ENCODE measurements at regions not wholly inside any gene's neighbourhood (a gene's known extent, or its start where the extent isn't known, plus 50 kb on each side); places are given as distances from the start of the nearest gene placed in this dataset.

DNA sequence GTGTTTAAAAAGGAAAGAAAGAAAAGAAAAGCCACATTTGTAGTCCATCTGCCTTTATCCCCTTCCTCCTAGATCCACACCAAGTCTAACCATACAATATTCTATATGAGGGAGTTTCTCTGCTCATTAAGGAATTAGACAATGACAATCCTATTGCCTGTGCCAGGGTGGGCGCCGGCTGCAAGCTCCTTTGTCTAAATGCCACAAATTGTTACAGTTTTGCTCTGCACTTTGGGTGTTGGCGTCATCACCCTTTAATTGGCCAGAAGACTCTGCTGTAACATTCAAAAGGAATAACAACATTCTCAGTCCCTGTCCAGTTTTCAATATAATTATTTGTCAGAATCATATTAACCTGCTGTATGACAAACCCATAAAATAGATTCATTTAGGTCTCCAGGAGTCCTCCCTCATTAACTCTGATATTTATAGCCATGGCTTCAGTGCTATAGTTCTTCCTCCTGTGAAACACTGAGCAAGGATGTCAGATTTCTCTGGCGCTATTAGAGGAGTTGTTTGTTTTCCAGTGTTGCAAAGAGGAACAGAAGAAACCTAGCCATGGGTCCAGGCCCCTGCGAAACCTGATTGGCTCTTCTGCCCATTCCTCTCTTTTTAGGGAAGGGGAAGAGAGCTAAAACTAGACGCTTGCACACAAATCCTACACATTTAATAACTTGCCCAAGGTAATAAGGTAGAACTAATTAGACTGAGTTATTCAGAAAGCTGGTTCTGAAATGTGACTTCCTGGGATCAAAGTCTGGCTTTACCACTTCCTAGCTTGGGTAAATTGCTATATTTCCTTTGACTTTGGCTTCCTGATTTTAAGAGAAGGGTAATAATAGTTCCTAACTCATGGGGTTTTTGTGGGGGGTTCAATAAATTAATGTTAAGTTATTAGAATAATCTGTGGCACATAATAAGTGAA lies 112.4 kb downstream of the CD47 start:
- H3K4me3 Mint-ChIP-seq = peak overlapping the region; percentile 27
- no peak overlapping the region for H3K27ac Mint-ChIP-seq
- no peak for DNase-seq
- no peaks in the 10 kb centered on the region for H3K9me3 Mint-ChIP-seq
- peaks cover 9% of the 10 kb centered on the region for H3K36me3 Mint-ChIP-seq
- CTCF ChIA-PET = interaction anchor here (1.1 kb wide), 1 partner anchor 176 kb away, joined by 3 read pairs; no protein-coding TSS in a partner anchor
- H3K27me3 Mint-ChIP-seq = peaks cover 11% of the 10 kb centered on the region
- peaks cover 59% of the 10 kb centered on the region for H3K4me1 Mint-ChIP-seq

DNA sequence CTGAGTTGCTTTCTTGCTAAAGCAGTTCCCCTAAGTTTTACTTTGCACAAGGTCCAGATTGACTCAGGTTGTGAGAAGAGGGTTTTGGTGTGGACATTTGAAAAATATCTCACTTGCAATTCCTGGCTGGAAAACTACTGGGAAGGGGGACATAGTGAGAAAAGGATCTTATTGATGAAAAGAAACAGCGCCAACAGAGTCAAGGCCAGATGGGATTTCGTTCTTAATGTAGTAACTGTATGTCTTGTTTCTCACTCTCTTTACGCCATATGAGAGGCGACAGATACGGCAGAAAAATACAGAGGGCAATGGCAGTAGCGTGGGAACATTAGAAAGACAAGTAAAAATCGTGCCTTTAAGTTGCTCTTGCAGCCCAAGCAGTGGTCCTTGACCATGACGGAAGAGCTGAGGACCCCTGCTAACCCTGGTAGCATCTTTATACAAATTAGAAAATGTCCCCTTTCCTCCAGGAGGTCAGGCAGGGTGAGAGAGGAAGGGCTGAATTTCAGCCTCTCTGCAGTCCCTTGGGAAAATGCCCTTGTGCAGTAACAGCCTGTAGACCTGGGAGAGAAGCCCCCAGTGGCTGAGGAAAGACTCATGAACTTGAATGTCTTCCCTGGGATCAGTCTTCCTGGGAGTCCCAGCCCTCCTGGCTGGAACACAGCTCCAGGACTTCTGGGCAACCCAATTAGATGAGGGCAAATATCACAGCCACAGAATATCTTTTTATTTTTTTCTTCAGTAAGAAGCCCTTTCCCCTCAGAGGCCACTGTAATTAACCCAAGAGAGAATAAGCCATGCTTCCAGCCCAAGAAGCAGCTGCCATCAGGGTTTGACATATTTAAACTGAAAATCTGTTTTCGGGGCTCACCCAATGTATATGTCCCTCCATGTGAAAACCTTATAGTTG lies 113.4 kb downstream of the CD47 start:
- Mint-ChIP-seq H3K27ac (no peak overlapping the region), H3K36me3 (peaks cover 9% of the 10 kb centered on the region), H3K4me1 (peaks cover 59% of the 10 kb centered on the region), H3K9me3 (no peaks in the 10 kb centered on the region), H3K27me3 (peaks cover 13% of the 10 kb centered on the region), H3K4me3 (no peak overlapping the region)
- CTCF ChIA-PET = interaction anchor here (1.2 kb wide), 1 partner anchor 50 kb away, joined by 4 read pairs; no protein-coding TSS in a partner anchor
- DNase-seq = no peak

DNA sequence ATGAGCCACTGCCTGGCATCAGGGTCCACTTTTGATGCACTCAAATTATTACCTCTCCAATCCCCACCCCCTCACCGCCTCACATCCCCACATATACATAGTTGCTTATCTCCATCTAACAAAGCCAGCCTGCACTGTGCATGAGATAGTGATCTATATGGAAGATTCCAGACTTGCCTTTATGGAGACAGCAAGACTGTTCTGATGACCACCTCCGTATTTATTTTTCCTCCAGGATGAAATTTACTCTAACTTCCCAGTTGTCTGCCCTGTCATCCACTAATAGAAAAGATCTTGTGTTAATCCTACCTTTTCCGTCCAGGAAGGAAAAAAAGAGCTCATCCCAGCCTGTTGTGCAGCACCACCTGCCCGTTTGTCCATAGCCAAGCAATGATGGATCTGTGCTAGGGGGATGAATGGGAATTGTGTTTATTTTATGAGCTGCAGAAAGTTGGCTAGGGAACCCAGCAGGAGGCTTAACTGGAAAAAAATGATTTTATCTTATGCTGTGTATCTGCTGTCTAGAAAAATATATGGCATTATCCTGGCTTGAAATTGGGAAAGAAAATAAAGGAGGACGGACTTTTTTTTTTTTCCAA lies 114.5 kb downstream of the CD47 start:
- Mint-ChIP-seq H3K4me3 (no peak overlapping the region), H3K4me1 (peaks cover 59% of the 10 kb centered on the region), H3K27ac (no peak overlapping the region), H3K36me3 (peaks cover 9% of the 10 kb centered on the region), H3K27me3 (peaks cover 8% of the 10 kb centered on the region), H3K9me3 (no peaks in the 10 kb centered on the region)
- DNase-seq = no peak
- CTCF ChIA-PET = interaction anchor here (1.2 kb wide), 1 partner anchor 49 kb away, joined by 4 read pairs; no protein-coding TSS in a partner anchor

DNA sequence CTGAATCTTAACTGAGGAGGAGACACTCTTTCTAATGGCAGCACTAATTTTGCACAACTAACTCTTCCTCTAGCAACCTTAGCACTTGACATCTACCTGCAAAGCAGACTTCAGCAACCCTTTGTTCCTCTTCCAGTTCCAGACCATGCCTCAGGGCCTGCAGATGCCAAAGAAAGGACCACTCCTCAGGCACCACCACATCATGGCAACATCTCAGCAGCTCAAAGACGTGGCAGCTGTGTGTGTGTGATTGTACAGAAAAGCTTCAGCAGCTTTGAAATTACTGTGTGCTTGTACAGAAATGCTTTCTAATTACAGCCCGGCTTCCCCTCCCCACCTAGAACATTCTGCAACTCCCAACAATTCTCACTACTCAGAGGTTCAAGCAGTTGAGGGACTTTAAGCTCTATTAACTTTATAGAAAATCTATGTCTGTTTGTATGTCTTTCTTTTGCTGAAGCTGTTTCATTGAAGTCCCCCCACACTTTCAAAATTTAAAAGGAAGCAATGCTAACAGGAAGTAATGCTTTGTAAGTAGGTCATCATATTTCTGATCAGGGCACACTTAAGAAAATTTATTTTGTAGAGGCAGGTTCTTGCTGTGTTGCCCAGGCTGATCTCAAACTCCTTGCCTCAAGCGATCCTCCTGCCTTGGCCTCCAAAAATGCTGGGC lies 115.2 kb downstream of the CD47 start:
- Mint-ChIP-seq H3K4me1 (peaks cover 59% of the 10 kb centered on the region), H3K9me3 (no peaks in the 10 kb centered on the region), H3K27me3 (peaks cover 8% of the 10 kb centered on the region), H3K36me3 (peaks cover 9% of the 10 kb centered on the region), H3K27ac (peak overlapping the region; percentile 50), H3K4me3 (no peak overlapping the region)
- DNase-seq = no peak
- CTCF ChIA-PET = no interaction called here

DNA sequence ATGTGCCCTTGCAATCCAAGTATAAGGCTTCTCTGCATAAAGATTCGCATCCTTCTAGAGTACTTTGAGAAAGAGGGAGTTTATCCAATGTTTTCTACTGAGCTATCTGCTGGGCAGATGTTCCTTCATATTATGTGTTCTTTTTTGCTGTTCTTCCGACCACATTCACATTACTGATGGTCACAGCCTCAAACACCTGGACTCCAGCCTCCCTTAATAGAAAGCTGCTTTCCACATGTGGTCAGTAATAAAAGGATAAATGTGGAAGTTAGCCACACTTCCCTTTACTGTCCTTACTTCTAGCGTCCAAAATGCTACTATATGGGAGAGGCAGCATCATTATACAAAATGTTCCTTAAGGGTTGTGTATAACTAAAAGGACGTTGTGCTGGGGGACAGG lies 116.9 kb downstream of the CD47 start:
- DNase-seq = no peak
- Mint-ChIP-seq H3K9me3 (no peaks in the 10 kb centered on the region), H3K27me3 (peaks cover 8% of the 10 kb centered on the region), H3K4me1 (peaks cover 42% of the 10 kb centered on the region), H3K27ac (no peak overlapping the region), H3K36me3 (peaks cover 3% of the 10 kb centered on the region), H3K4me3 (no peak overlapping the region)
- CTCF ChIA-PET = no interaction called here

DNA sequence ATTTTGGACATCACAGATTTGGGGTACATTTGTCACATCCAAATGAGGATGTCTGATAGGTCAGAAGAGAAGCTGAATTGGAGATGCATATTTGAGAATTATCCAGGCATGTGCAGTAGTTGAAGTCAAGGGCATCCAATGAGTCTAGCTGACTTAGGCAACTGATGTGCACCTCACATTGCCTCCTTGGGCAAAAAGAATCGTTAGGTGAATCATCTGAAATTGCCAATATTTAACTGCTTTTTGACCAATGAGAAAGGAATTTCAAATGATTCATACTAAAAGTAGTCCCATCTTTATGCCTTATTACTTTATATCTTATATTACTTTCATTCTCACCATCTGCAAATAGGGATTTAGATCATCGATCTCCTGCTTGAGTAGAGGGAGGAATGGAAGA lies 117.7 kb downstream of the CD47 start:
- Mint-ChIP-seq H3K9me3 (no peaks in the 10 kb centered on the region), H3K4me1 (peaks cover 34% of the 10 kb centered on the region), H3K27me3 (peaks cover 8% of the 10 kb centered on the region), H3K4me3 (no peak overlapping the region), H3K36me3 (peaks cover 3% of the 10 kb centered on the region), H3K27ac (no peak overlapping the region)
- CTCF ChIA-PET = no interaction called here
- no peak for DNase-seq

DNA sequence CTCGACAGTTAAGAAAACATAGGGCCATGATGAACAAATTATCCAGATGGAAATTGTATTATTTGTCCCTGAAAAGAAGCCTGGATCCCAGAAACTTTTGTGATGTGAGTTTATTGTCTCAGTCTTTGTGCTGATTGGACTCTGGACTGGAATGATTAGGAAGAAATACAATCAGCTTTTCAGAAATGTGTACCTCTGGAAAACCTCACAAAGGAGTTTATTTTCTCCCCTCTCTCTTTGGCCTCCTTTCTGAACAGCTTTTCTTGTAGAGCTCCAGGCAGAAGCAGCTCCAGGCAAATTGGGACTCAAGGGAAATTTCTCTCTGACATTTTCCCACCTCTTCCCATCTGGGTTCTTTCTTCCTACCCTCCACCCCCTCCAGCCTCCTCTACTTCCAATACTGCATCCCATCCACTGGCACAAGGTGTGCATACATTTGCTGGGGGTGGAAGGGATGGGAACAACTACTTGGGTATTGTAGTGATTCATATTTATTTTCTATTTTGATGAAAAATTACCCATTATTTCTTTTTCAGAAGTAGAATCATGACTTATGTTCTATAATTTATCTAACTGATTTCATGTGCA lies 119.7 kb downstream of the CD47 start:
- no peak for DNase-seq
- CTCF ChIA-PET = no interaction called here
- Mint-ChIP-seq H3K4me1 (peaks cover 13% of the 10 kb centered on the region), H3K27ac (no peak overlapping the region), H3K27me3 (peaks cover 8% of the 10 kb centered on the region), H3K9me3 (no peaks in the 10 kb centered on the region), H3K4me3 (no peak overlapping the region), H3K36me3 (no peaks in the 10 kb centered on the region)

DNA sequence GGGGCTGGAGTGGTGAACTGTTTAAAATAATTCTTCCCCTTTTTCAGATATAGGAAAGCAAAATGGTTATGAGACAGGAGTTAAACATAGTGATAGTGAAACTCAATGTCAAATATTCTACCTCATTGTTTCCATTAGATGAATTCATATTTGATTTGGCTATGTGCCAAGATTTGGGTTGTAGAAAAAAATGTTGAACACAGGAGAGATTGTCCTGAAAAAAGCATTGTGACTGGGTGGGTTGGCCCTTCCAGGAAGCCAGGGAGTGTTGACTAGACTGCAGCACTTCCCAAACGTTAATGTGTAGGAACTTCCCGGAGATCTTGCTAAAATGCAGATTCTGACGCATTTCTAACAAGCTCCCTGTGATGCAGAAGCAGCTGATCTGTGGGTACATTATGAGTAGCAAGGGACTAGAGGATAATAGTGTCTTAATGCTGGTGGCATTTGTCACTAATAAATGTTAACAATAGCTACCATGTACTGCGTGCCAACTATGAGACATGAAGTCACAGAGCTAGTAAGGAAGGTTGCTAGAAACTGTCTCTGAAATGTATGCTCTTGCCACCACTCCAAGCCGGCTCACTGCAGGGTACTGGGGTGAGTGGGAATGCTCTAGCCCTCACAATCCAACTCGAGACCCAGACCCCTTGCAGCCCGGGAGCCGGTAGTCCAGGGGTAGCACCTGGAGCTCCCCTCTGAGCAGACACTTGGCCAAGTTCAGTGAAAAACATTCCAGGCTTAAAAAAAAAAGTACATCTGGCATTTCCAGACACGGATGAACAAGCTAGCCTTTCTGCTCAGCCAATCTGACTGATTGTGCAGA lies 120.6 kb downstream of the CD47 start:
- no peak overlapping the region for H3K4me3 Mint-ChIP-seq
- CTCF ChIA-PET = interaction anchor here (1.0 to 1.1 kb wide), 2 partner anchors 17 to 43 kb away, joined by 3 read pairs; no protein-coding TSS in a partner anchor
- H3K4me1 Mint-ChIP-seq = peaks cover 5% of the 10 kb centered on the region
- H3K9me3 Mint-ChIP-seq = no peaks in the 10 kb centered on the region
- H3K27ac Mint-ChIP-seq = no peak overlapping the region
- H3K36me3 Mint-ChIP-seq = no peaks in the 10 kb centered on the region
- H3K27me3 Mint-ChIP-seq = peaks cover 4% of the 10 kb centered on the region
- DNase-seq = no peak

DNA sequence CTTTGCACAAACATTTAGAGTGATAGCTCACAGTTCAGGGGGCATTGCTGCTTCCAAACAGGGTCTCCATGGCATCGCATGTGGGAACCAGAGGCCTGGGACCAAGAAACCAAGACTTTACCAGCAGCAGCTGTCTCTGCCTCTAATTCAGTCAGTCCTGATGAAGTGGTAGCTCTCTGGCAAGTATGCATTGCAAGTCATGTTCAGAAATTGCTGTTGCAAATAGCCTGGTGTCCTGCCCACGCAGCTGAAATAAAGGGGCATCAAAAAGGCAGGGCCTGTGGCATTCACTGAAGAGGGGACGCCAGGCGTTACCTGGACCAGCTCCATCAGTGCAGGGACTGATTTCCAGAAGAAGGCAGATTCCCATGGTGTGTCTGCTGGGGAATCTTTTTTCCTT lies 121.3 kb downstream of the CD47 start:
- H3K4me3 Mint-ChIP-seq = no peak overlapping the region
- CTCF ChIA-PET = interaction anchor here (1.0 to 1.1 kb wide), 2 partner anchors 18 to 42 kb away, joined by 3 read pairs; no protein-coding TSS in a partner anchor
- no peak overlapping the region for H3K27ac Mint-ChIP-seq

DNA sequence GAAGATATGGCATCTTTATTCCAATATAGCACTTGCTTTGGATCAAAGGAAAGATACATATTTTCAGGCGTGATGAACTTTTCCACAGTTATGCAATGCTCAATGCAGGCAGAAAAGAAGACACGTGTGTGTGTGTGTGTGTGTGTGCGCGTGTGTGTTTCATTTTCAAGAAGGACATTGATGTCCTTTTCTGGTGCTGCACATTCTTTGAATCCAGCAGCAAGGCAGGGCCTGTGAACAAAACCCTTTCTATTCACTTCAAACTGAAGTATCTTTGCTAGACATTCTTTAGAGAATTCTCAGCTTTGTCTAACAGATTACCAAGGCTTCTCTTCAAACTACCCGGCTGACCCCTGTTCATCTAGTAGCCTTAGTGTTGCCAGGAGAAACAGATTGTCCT lies 124.6 kb downstream of the CD47 start:
- Mint-ChIP-seq H3K36me3 (no peaks in the 10 kb centered on the region), H3K27me3 (no peaks in the 10 kb centered on the region), H3K27ac (no peak overlapping the region), H3K4me1 (no peaks in the 10 kb centered on the region), H3K4me3 (no peak overlapping the region), H3K9me3 (no peaks in the 10 kb centered on the region)
- CTCF ChIA-PET = no interaction called here
- no peak for DNase-seq

More for the DNA sequence above, 121.3 kb downstream of the CD47 start:
- no peak for DNase-seq
- no peaks in the 10 kb centered on the region for H3K9me3 Mint-ChIP-seq
- no peaks in the 10 kb centered on the region for H3K4me1 Mint-ChIP-seq
- H3K27me3 Mint-ChIP-seq = peaks cover 4% of the 10 kb centered on the region
- H3K36me3 Mint-ChIP-seq = no peaks in the 10 kb centered on the region

DNA sequence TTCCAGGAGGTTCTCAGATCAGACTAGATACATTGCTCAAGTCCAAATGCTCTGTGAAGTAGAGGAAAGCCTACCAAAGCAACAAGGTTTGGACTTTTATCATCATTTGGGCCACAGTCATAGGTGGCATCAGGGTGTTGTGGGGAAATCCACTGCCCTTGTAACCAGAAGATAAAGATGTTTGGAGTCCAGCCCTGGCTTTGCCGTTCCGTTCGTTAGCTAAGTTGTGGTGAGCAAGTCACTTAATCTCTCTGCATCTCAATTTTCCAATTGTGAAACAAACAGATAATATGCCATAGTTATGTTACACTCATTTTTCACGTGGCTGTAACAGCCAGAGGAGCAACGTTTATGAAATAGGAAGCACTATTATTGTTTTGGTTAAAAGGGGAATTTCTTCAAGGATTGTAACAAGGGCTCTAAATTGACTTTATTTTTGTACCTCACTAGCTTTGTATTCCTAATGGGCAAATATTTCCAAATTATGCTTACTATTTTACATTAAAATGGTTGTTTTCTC lies 125.6 kb downstream of the CD47 start:
- no peak for DNase-seq
- no peaks in the 10 kb centered on the region for H3K4me1 Mint-ChIP-seq

DNA sequence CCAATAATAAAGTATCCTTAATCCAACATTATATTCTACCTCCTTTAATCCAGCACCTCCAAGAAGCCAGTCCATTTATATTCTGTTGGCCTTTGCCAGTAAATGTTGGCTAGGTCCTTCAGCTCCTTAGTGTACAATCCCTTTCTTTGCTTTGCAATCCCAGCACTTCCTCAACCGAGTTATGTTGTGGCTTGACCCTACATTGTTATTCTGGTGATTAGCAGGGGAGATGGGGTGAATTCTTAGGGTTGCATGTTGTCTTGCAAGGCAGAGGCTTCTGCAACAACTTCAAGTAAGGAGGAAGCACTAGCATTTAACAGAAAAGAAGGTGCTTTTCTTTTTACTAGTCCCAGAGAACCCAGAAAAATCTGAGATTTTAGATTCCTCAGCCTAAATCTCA lies 127.2 kb downstream of the CD47 start:
- no peak overlapping the region for H3K27ac Mint-ChIP-seq
- no peak for DNase-seq
- H3K9me3 Mint-ChIP-seq = no peaks in the 10 kb centered on the region
- no peaks in the 10 kb centered on the region for H3K4me1 Mint-ChIP-seq
- CTCF ChIA-PET = no interaction called here
- H3K4me3 Mint-ChIP-seq = no peak overlapping the region
- H3K36me3 Mint-ChIP-seq = no peaks in the 10 kb centered on the region
- H3K27me3 Mint-ChIP-seq = peaks cover 4% of the 10 kb centered on the region

More for the DNA sequence above, 125.6 kb downstream of the CD47 start:
- Mint-ChIP-seq H3K27ac (no peak overlapping the region), H3K9me3 (no peaks in the 10 kb centered on the region), H3K27me3 (no peaks in the 10 kb centered on the region), H3K36me3 (no peaks in the 10 kb centered on the region), H3K4me3 (no peak overlapping the region)
- CTCF ChIA-PET = no interaction called here

Measured in activated naive CD4-positive, alpha-beta T cell treated with anti-CD3 and anti-CD28 coated beads, Interleukin-2, amount 10 ng/mL, durations not matched to agents 7 days and 5 days (primary cell).